Pancreas (tissue), 10 donors: ENCODE measurements at regions not wholly inside any gene's neighbourhood (a gene's known extent, or its start where the extent isn't known, plus 50 kb on each side); places are given as distances from the start of the nearest gene placed in this dataset.

Source experiments
- ATAC-seq, 4 donors: fragments of 200-7000 bp; cut with Tn5 transposase; one replicate each; pipeline versions ENCODE4 v1.8.0 to v1.9.1; 2020; ENCODE audit warnings: mild to moderate bottlenecking in 4 of 4, moderate library complexity in 4 of 4
- DNase-seq, 6 donors: peaks; one replicate each; pipeline ENCODE4 v3.0.0-alpha.2; 2020
- FAIRE-seq: peaks from 2 replicates; lab custom pipeline; 2012; peaks lifted over from hg19 to GRCh38; lab: Jason Lieb, UNC
- H3K27ac ChIP-seq, 4 donors: fragments of 200-600 bp; sonication (generic); 1 replicate in 3 of 4; 2 replicates in 1 of 4; pipeline versions ENCODE4 v1.5.0 to v1.8.0; 2020
- H3K27me3 ChIP-seq, 4 donors: fragments of 200-600 bp; one replicate each; pipeline ENCODE4 v1.8.0; 2021
- H3K36me3 ChIP-seq, 3 donors: fragments of 200-600 bp; sonication (generic) in 1 of 3; one replicate each; pipeline versions ENCODE4 v1.5.0 to v1.8.0; 2020 to 2021
- H3K4me1 ChIP-seq, 3 donors: fragments of 200-600 bp; one replicate each; pipeline ENCODE4 v1.8.0; 2021
- H3K4me3 ChIP-seq, 4 donors: fragments of 200-600 bp; sonication (generic) in 2 of 4; one replicate each; pipeline versions ENCODE4 v1.5.0 to v1.8.0; 2020 to 2021
- H3K9me3 ChIP-seq, 4 donors: fragments of 200-600 bp; one replicate each; pipeline ENCODE4 v1.8.0; 2021
- CTCF ChIP-seq, 4 donors: fragments of 200-600 bp; sonication (generic) in 3 of 4; IDR thresholded peaks; one replicate each; pipeline versions ENCODE4 v1.5.0 to v1.8.0; 2021; ENCODE audit warnings: antibody characterized with exemption in 4 of 4
- WGBS, 2 donors: extraction: QIAGEN DNeasy Blood & Tissue Kit; methylation state at CpG; one replicate each; pipeline ENCODE4 v1.1.7; 2013; 5-methylcytosine and 5-hydroxymethylcytosine counted together
- intact Hi-C, 3 donors: fragments of 100-400 bp; cut with DNase I; formaldehyde crosslinking; loops; one replicate each; pipeline versions ENCODE4 v1.11.1 to v1.14.2; 2022
- donor health status: healthy with polysubstance abuse.
- donor health status: DM: no; HTN: no; CAD: no; lungs with moderate emphysema.
- donor health status: DM: no; HTN: no; CAD: no.
- donor health status: control.
- donor health status: control.
- donor health status: Bipolar disorder and iron deficiency.
- donor health status: DM: yes; HTN: yes; CAD: no.
- donor health status: DM: no; HTN: no; CAD: no.
- donor health status: DM: no; HTN: no; CAD: no.
- donor health status: DM: yes; HTN: yes; CAD: no.

GRCh38 chr15:46079046-46079445, 444.2 kb downstream of the SQOR start:
- ATAC-seq = no peak
- TF ChIP-seq CTCF (IDR thresholded peaks at IDR 0.05) = no peak
- WGBS, 2 donors = 94 to 95% methylated on average over 3 of the region's 3 CpGs
- Histone ChIP-seq H3K36me3 (no peaks in the 10 kb centered on the region), H3K9me3 (no peaks in the 10 kb centered on the region), H3K27me3 (no peaks in the 10 kb centered on the region), H3K4me3 (no peak overlapping the region), H3K4me1 (no peaks in the 10 kb centered on the region), H3K27ac (no peak overlapping the region)
- intact Hi-C loops = no loop called here
- no peak for FAIRE-seq
- no peak for DNase-seq

- 62 to 63% methylated on average over 7 of the region's 7 CpGs for WGBS, 2 donors
- no peak for TF ChIP-seq CTCF (IDR thresholded peaks at IDR 0.05)
These were observed 445.2 kb downstream of the SQOR start for GRCh38 chr15:46080016-46080415.

GRCh38 chr15:46088486-46089445, 453.9 kb downstream of the SQOR start:
- H3K4me3 ChIP-seq = no peak overlapping the region
- WGBS, 2 donors = 85 to 87% methylated on average over 3 of the region's 3 CpGs
- no peaks in the 10 kb centered on the region for H3K27me3 ChIP-seq
- TF ChIP-seq CTCF (IDR thresholded peaks at IDR 0.05) = no peak
- peaks cover 0 to 4% (median 0%) of the 10 kb centered on the region in 3 donors for H3K4me1 ChIP-seq
- no peak overlapping the region for H3K27ac ChIP-seq
- peaks cover 0 to 2% (median 0%) of the 10 kb centered on the region in 4 donors for H3K9me3 ChIP-seq
- H3K36me3 ChIP-seq = no peaks in the 10 kb centered on the region
- intact Hi-C loops = no loop called here
- FAIRE-seq = peak; percentile 94
- ATAC-seq = no peak
- no peak for DNase-seq

More at GRCh38 chr15:46080016-46080415, 445.2 kb downstream of the SQOR start:
- intact Hi-C loops = no loop called here
- no peaks in the 10 kb centered on the region for H3K9me3 ChIP-seq
- H3K4me3 ChIP-seq = no peak overlapping the region
- H3K36me3 ChIP-seq = no peaks in the 10 kb centered on the region
- ATAC-seq (no peak), FAIRE-seq (no peak), DNase-seq (no peak)
- no peak overlapping the region for H3K27ac ChIP-seq
- no peaks in the 10 kb centered on the region for H3K4me1 ChIP-seq
- no peaks in the 10 kb centered on the region for H3K27me3 ChIP-seq

GRCh38 chr15:46089467-46089935, 454.7 kb downstream of the SQOR start:
- Histone ChIP-seq H3K36me3 (no peaks in the 10 kb centered on the region), H3K27me3 (no peaks in the 10 kb centered on the region), H3K4me1 (peaks cover 0 to 4% (median 0%) of the 10 kb centered on the region in 3 donors), H3K9me3 (peaks cover 0 to 2% (median 0%) of the 10 kb centered on the region in 4 donors), H3K27ac (no peak overlapping the region), H3K4me3 (no peak overlapping the region)
- no peak for FAIRE-seq
- no peak for ATAC-seq
- no peak for TF ChIP-seq CTCF (IDR thresholded peaks at IDR 0.05)
- intact Hi-C loops = no loop called here
- 32 to 39% methylated on average over 4 of the region's 4 CpGs for WGBS, 2 donors
- no peak for DNase-seq
